Rectal smooth muscle tissue (tissue), 1 donor: ENCODE measurements at regions not wholly inside any gene's neighbourhood (a gene's known extent, or its start where the extent isn't known, plus 50 kb on each side); places are given as distances from the start of the nearest gene placed in this dataset.

ENCODE experiments used
- H3K27ac ChIP-seq: one replicate; pipeline ENCODE4 v1.7.0; 2013; ENCODE audit warnings: low read depth, low read length, inconsistent platforms
- H3K27me3 ChIP-seq: one replicate; pipeline ENCODE4 v1.7.0; 2013; ENCODE audit warnings: low read length; ENCODE audit not compliant: control insufficient read depth, insufficient read depth
- H3K36me3 ChIP-seq: one replicate; pipeline ENCODE4 v1.7.0; 2013; ENCODE audit warnings: low read length; ENCODE audit not compliant: control insufficient read depth, insufficient read depth
- H3K4me1 ChIP-seq: one replicate; pipeline ENCODE4 v1.7.0; 2013; ENCODE audit warnings: low read length; ENCODE audit not compliant: control insufficient read depth, insufficient read depth
- H3K4me3 ChIP-seq: one replicate; pipeline ENCODE4 v1.7.0; 2013; ENCODE audit warnings: low read length
- H3K9ac ChIP-seq: one replicate; pipeline ENCODE4 v1.7.0; 2013; ENCODE audit warnings: low read length

DNA sequence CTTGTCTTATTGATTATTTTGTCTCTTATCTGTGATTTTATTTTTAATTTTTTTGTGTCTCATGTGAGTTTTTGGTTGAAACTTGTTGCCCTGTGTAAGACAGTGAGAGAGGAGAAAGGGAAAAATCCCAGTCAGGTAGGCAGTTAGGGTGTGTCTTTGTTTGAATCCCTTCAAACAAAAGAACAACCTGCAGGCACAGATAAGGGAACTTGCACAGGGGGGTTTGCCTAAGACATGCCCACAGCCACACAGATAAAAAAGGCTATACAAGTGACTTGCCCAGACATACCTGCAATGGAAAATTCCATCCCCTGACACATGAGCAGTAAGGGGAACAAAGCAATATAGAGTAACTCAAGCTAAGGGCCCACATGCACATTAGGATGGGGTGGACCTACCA lies 127.8 kb upstream of the PLET1 start:
- no peak overlapping the region for H3K4me3 ChIP-seq
- H3K36me3 ChIP-seq, result no peaks in the 10 kb centered on the region
- no peaks in the 10 kb centered on the region for H3K27me3 ChIP-seq
- no peak overlapping the region for H3K9ac ChIP-seq
- H3K4me1 ChIP-seq, result no peaks in the 10 kb centered on the region
- H3K27ac ChIP-seq, result no peak overlapping the region

DNA sequence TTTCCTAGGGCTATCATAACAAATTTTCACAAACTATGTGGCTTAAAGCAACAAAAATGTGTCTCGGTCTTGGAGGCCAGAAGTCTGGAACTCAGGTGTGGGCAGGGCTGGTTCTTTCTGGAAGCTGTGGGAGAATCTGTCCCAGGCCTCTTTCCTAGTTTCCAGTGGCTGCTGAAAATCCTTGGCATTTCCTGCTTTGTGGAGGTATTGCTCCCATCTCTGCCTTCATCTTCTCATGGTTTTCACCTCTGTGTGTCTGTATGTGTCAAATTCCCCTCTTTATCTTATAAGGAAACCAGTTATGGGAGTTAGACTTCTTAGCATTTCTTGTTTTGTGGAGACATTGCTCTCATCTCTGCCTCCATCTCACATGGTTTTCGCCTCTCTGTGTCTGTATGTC lies 130.4 kb upstream of the PLET1 start:
- Histone ChIP-seq H3K27ac (no peak overlapping the region), H3K4me1 (no peaks in the 10 kb centered on the region), H3K9ac (no peak overlapping the region), H3K4me3 (no peak overlapping the region), H3K27me3 (no peaks in the 10 kb centered on the region), H3K36me3 (no peaks in the 10 kb centered on the region)

GRCh38 chr11:112392904-112393303 lies 132.2 kb upstream of the PLET1 start:
- H3K4me3 ChIP-seq, result no peak overlapping the region
- H3K27me3 ChIP-seq, result no peaks in the 10 kb centered on the region
- no peaks in the 10 kb centered on the region for H3K4me1 ChIP-seq
- H3K9ac ChIP-seq, result no peak overlapping the region
- H3K27ac ChIP-seq, result no peak overlapping the region
- no peaks in the 10 kb centered on the region for H3K36me3 ChIP-seq

GRCh38 chr11:112394304-112394703 lies 133.6 kb upstream of the PLET1 start:
- no peaks in the 10 kb centered on the region for H3K27me3 ChIP-seq
- no peak overlapping the region for H3K4me3 ChIP-seq
- H3K27ac ChIP-seq, result no peak overlapping the region
- no peaks in the 10 kb centered on the region for H3K36me3 ChIP-seq
- no peaks in the 10 kb centered on the region for H3K4me1 ChIP-seq
- H3K9ac ChIP-seq, result no peak overlapping the region

DNA sequence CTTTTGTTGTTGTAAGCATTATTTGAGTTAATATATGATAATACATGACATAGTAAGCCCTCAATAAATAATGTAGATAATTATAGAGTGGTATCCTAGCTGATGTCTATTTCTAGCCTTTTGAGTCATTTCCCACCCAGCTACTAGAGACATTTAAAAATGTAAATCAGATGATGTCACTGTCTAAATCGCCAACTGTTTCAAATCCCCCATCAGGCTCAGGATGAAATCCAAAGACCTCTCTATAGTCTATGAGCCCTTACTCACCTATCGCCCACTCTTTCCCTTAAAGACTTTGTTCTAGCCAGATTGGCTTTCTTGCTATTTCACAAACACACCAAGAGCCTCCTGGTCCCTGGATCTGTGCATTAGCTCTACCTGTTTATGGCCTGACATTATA lies 135.4 kb upstream of the PLET1 start:
- Histone ChIP-seq H3K27me3 (no peaks in the 10 kb centered on the region), H3K4me1 (no peaks in the 10 kb centered on the region), H3K9ac (no peak overlapping the region), H3K4me3 (no peak overlapping the region), H3K27ac (no peak overlapping the region), H3K36me3 (no peaks in the 10 kb centered on the region)

DNA sequence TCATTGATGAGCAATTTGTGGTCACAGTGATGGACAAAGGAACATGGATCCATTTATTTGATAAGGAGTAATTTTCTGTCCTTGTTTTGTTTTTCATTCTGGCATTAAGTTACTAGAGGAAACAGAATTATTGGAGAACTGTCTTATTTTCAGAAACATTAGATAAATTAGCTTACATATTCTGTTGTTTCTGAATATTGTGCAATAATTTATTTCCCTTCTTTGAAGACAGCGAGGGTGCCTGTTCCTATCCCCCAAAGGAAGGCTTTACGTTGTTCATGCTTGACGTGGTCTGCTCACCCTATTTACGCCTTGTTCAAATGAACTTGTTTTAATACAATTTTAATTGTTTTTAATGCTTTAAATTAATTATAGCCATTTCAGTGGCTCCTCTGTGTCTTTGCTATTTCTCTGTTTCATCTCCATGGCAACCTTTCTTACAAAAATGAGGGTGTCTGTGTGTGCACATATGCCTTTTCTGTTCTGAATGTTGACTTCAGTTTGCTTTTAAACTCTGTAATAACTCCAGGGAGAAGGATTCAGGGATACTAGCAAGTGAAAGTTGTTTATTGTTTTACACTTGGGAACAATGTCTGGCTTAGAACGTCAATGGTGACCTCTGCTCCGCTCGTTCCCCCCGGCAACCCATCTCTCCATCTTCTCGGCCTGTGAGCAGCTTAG lies 138.3 kb upstream of the PLET1 start:
- H3K36me3 ChIP-seq, result no peaks in the 10 kb centered on the region
- H3K9ac ChIP-seq, result no peak overlapping the region
- H3K4me1 ChIP-seq, result no peaks in the 10 kb centered on the region
- no peaks in the 10 kb centered on the region for H3K27me3 ChIP-seq
- H3K4me3 ChIP-seq, result no peak overlapping the region
- H3K27ac ChIP-seq, result no peak overlapping the region

GRCh38 chr11:112400476-112401014 lies 139.9 kb upstream of the PLET1 start:
- H3K27ac ChIP-seq, result no peak overlapping the region
- no peaks in the 10 kb centered on the region for H3K27me3 ChIP-seq
- H3K9ac ChIP-seq, result no peak overlapping the region
- H3K36me3 ChIP-seq, result no peaks in the 10 kb centered on the region
- no peak overlapping the region for H3K4me3 ChIP-seq
- no peaks in the 10 kb centered on the region for H3K4me1 ChIP-seq

DNA sequence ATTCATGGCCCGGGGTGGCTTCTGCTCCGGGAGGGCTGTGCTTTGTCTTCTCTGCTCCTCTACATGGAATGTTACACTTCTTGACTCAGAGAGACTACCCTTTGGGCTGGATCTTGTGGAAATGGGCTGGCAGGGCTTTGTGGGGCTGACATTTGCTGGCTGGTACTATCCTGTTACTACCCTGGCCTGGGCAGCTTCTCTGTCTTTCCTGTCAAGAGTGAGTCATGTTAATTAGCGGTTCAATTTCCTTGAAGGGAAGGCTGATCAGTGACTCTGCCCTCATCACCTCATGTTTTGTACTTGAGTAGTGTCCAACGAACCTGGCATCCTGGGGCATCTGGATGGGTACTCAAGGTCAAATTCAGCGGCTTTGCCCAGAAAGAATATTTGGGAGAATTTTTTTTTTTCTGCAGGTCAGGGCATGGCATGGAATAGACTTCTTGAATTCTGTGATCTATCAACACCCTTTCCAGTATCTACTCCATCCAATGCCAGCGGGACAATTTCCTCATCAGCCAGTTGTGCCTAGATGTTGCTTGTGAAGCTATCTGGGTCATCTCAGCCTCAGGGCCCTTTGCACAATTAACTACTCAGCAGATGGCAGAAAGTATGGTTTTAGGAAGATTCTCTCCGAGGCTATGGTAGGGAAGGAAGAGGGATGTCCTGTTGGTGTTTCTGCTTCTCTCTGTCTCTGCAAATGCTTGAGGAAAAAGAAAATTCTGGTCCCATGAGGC lies 140.5 kb upstream of the PLET1 start:
- H3K27ac ChIP-seq, result no peak overlapping the region

DNA sequence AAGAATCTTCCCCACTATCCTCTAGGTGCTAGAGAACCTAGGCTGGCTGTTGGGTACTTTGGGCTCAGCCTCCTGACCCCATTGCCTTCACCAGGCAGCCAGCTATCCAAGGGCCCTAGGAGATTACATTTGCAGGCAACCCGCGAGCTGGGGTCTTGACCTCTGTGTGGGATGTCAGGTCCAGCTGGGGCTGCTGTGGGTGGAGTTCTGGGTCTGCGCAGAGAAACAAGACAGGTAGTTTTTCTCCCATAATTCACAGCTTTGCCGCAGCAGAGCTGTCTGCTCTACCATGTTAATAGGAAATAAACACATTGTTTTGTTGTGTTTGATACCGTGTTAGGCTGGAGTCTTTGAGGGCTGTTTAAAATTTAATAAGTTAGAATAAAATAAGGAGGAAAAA lies 142.8 kb upstream of the PLET1 start:
- no peaks in the 10 kb centered on the region for H3K36me3 ChIP-seq
- no peaks in the 10 kb centered on the region for H3K4me1 ChIP-seq
- no peak overlapping the region for H3K9ac ChIP-seq
- no peak overlapping the region for H3K27ac ChIP-seq
- H3K27me3 ChIP-seq, result no peaks in the 10 kb centered on the region
- H3K4me3 ChIP-seq, result no peak overlapping the region

More for the DNA sequence above, 140.5 kb upstream of the PLET1 start:
- Histone ChIP-seq H3K27me3 (no peaks in the 10 kb centered on the region), H3K9ac (no peak overlapping the region), H3K36me3 (no peaks in the 10 kb centered on the region), H3K4me1 (no peaks in the 10 kb centered on the region), H3K4me3 (no peak overlapping the region)

- H3K9ac ChIP-seq, result no peak overlapping the region
- no peaks in the 10 kb centered on the region for H3K27me3 ChIP-seq
- no peak overlapping the region for H3K4me3 ChIP-seq
- H3K4me1 ChIP-seq, result no peaks in the 10 kb centered on the region
- H3K36me3 ChIP-seq, result no peaks in the 10 kb centered on the region
- no peak overlapping the region for H3K27ac ChIP-seq
These were observed 143.5 kb upstream of the PLET1 start for GRCh38 chr11:112404112-112404511.

DNA sequence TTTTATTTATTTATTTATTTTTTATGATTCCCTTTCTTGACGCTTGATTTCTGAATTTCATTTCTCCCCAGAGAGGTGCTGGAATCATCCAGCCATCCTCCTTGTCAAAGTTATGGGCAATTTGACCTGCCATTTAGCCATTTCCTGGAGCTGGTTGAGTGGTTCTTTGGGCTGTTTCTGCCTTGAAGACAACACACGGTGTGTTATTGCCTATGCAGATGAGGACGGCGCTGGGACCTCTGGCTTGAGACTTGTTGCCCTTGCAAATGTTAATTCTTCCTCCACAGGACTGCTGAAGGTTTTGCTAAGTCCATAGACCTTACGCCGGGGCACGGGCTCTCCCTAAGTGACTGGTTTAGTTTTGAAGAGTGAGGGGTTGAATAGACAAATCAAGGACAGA lies 147.9 kb upstream of the PLET1 start:
- H3K4me1 ChIP-seq, result no peaks in the 10 kb centered on the region
- no peak overlapping the region for H3K27ac ChIP-seq
- H3K36me3 ChIP-seq, result no peaks in the 10 kb centered on the region
- H3K27me3 ChIP-seq, result no peaks in the 10 kb centered on the region
- H3K9ac ChIP-seq, result no peak overlapping the region
- H3K4me3 ChIP-seq, result no peak overlapping the region

- H3K36me3 ChIP-seq, result no peaks in the 10 kb centered on the region
- no peaks in the 10 kb centered on the region for H3K4me1 ChIP-seq
- H3K4me3 ChIP-seq, result no peak overlapping the region
- H3K27me3 ChIP-seq, result no peaks in the 10 kb centered on the region
- no peak overlapping the region for H3K27ac ChIP-seq
- H3K9ac ChIP-seq, result no peak overlapping the region
These were observed 149.7 kb upstream of the PLET1 start for GRCh38 chr11:112410325-112410724.

- Histone ChIP-seq H3K27me3 (no peaks in the 10 kb centered on the region), H3K27ac (no peak overlapping the region), H3K4me1 (no peaks in the 10 kb centered on the region), H3K36me3 (no peaks in the 10 kb centered on the region), H3K9ac (no peak overlapping the region), H3K4me3 (no peak overlapping the region)
These were observed 151.7 kb upstream of the PLET1 start for GRCh38 chr11:112412383-112412782.
